ENCODE measurements at regions not wholly inside any gene's neighbourhood (a gene's known extent, or its start where the extent isn't known, plus 50 kb on each side); places are given as distances from the start of the nearest gene placed in this dataset.

DNA sequence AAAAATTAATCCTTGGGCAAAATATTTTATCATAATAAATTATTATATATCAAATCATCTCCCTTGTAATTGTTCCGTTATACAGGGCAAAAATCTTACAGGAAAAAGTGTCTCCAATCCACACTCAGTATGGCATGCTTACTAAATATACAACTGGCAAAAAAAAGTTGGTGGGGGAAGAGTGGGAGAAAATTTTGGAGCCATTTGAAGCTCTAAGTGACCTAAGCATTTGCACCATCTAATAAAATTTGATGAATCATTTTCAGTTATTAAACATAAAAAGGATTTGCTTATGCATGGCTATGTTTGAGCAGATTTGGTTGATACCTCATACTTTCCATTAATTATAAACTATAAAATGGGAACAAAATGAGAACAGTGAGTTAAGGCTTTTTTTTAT is 68.1 kb upstream of the FAM9C start:
- no peak for DNase-seq (ENCODE audit: low read depth, low spot score)
- no peak overlapping the region for H3K27ac ChIP-seq

DNA sequence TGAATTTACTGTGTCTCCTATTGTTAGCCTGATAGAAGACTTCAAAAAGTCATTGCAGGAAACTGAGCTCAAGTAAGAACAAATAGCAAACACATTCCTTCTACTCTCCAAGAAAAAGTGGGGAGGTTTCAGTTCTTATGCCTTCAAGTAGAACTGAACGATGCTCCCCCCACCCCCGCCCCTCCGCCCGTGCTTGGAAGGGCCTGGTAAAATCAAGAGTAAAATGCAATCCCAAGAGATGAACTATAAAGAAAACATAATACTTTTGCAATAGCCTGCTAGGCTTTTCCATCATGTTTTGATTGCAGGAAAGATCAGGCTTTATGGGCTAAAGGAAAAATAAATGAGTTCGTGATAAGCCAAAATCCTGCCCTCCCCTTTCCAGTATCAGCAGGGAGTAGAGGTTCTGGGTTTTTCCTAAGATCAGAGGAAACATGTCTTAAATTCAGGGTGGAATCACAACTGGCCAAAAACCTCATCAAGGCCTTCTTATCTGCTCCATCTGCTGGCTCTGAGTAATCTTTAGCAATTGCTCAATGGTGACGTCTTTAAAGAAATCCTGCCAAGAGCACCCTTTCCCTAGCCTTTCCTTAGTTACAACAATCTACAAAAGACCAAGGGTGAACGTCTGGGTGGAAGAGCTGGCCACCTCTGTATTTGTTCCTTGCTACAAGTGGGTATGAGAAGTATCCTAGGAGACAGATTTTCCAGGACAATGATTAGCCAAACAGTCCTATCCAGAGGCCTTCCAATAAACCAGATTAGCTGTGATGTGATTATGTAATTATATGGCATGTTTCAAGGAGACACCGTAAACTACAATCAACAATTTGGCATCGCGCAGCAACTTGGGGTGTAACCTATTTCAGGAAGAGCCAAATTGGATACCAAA is 66.3 kb upstream of the FAM9C start:
- H3K27ac ChIP-seq: peak overlapping the region; percentile 63
- peak; percentile 60 for DNase-seq (ENCODE audit: low read depth, low spot score)

DNA sequence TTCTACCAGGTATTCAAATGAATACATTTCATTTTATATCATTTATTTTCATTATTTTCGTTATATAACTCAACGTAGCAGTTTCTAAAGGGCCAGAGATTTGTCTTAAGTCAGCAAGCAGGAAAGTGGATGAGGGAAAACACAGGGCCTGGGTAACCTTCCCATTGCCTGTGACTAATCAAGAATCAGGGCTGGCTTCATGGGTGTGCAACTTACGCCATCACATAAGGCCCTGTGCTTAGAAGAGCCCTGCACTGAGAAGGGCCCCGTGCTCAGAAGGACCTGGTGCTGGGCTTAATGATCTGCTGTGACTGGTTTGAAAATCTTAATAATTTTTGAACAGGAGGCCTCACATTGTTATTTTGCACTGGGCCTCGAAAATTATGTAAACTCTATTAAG is 65.4 kb upstream of the FAM9C start:
- no peak for DNase-seq (ENCODE audit: low read depth, low spot score)
- H3K27ac ChIP-seq: peak overlapping the region; percentile 63

DNA sequence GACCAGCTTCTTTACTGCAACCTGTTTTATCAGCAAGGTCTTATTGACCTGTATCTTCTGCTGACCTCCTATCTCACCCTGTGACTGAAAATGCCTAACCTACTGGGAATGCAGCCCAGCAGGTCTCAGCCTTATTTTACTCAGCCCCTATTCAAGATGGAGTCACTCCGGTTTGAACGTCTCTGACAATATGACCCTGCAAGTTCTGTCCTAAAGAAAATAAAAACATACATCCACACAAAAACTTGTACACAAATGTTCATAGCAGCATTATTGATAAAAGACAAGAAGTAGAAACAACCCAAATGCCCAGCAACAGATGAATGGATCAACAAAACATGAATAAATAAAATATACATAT is 59.5 kb upstream of the FAM9C start:
- no peak for DNase-seq (ENCODE audit: low read depth, low spot score)

GRCh38 chrX:13103188-13103913 is 58.9 kb upstream of the FAM9C start:
- no peak for DNase-seq (ENCODE audit: low read depth, low spot score)
- H3K27ac ChIP-seq: peak overlapping the region; percentile 80

More for the DNA sequence above, 59.5 kb upstream of the FAM9C start:
- H3K27ac ChIP-seq: no peak overlapping the region

DNA sequence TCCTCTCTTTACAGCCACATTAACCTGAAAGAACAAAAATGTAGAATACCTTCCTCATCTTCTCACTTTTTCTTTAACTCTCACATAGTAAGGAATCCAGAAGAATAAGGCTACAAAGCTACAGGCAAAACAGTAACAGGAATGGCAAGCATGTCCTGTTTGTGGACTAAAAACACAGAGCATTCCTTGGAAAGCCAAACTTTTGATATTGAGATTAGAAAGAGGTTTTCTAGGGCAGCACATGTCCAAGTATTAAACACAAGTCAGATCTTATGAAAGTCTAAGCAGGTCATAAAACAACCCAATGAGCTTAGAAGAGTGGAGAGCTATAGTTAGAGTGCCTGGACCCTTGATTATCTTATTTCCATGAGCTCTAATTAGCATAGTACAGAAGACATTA is 58.2 kb upstream of the FAM9C start:
- DNase-seq (ENCODE audit: low read depth, low spot score): no peak
- H3K27ac ChIP-seq: peak overlapping the region; percentile 80

GRCh38 chrX:13101441-13102139 is 57.2 kb upstream of the FAM9C start:
- DNase-seq (ENCODE audit: low read depth, low spot score): peak; percentile 80
- H3K27ac ChIP-seq: peak overlapping the region; percentile 80

DNA sequence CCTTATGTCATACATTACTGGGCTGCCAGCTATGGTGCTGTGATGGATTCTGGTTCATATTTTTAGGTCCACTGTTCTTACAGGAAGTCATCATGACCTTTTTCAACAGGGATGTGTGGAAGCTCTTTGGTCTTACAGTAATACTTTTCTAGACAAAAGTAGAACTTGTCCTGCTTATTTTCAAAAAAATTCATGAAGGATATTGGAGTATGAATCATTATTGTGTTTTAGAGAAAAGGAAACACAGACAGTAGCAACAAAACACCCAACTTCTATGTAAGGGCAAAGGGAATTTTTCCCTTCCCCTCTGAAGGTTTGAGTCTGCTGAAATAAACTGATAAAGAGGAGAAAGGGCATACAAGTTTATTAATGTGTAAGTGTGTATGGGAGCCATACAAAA is 54.7 kb upstream of the FAM9C start:
- peak overlapping the region; percentile 3 for H3K27ac ChIP-seq
- no peak for DNase-seq (ENCODE audit: low read depth, low spot score)

- no peak for DNase-seq (ENCODE audit: low read depth, low spot score)
- H3K27ac ChIP-seq: no peak overlapping the region
Observed at GRCh38 chrX:13096728-13097127, 52.3 kb upstream of the FAM9C start.

DNA sequence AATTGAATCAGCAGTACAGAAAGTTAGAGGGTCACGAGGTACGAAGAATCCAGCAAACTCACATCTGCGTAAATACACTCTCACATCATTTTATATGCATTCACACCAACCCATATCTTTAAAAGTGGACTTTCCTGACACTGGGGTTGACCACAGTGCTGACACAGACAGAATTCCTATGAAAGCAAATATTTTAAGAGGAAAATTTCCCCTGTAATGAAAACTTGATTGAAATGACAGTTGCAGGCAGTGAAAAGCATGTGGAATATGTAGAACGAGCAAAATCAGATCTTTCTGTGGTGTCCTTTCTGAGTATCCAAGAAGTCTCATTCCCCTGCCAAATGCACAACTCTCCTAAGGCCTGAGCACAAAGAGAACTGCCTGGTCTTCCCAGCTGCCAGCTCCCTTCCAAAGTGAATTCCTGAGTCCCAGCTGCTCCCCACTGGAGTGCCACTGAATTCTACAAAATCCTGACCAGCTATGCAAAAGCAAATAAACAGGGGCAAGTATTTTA is 50.5 kb upstream of the FAM9C start:
- no peak for DNase-seq (ENCODE audit: low read depth, low spot score)
- peak overlapping the region; percentile 33 for H3K27ac ChIP-seq

DNA sequence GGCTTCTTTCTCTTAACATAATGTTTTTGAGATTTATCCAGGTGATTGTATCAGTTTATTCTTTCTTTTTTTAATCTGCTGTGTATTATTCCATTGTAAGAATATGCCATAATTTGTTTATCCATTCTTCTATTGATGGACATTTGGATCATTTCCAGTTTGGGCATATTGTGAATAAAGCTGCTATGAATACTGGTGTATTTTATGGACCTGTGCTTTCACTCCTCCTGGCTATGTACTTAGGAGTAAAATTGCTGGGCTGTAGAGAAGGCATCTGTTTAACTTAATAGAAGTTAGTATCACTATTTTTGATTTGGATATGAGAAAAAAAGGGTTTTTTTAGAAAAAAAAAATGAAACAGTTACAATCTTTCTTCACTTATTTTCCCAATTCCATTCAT is 50.0 kb upstream of the FAM9C start:
- no peak overlapping the region for H3K27ac ChIP-seq
- DNase-seq (ENCODE audit: low read depth, low spot score): no peak

Data from epithelial cell of prostate (primary cell).